H9 (cell line): ENCODE measurements at regions not wholly inside any gene's neighbourhood (a gene's known extent, or its start where the extent isn't known, plus 50 kb on each side); places are given as distances from the start of the nearest gene placed in this dataset.

ENCODE experiments used
- DNase-seq: peaks from one replicate; pipeline ENCODE4 v3.0.0-alpha.2; 2017
- H2AFZ ChIP-seq: one replicate; pipeline ENCODE4 v1.6.1; 2013; ENCODE audit warnings: mild to moderate bottlenecking, low read length, control low read depth, moderate library complexity
- H2AK5ac ChIP-seq: 2 replicates; pipeline ENCODE4 v1.6.1; 2013; ENCODE audit warnings: low read length, control low read depth, mixed read lengths; ENCODE audit not compliant: insufficient read length
- H2BK120ac ChIP-seq: one replicate; pipeline ENCODE4 v1.6.1; 2013; ENCODE audit warnings: low read depth, mild to moderate bottlenecking, low read length, control low read depth, inconsistent platforms; ENCODE audit not compliant: poor library complexity, severe bottlenecking
- H2BK12ac ChIP-seq: 2 replicates; pipeline ENCODE4 v1.6.1; 2013; ENCODE audit warnings: low read length, control low read depth, mixed read lengths, low read depth; ENCODE audit not compliant: insufficient read length
- H2BK15ac ChIP-seq: 2 replicates; pipeline ENCODE4 v1.6.1; 2013; ENCODE audit warnings: low read depth, low read length, control low read depth
- H2BK20ac ChIP-seq: one replicate; pipeline ENCODE4 v1.6.1; 2013; ENCODE audit warnings: low read depth, mild to moderate bottlenecking, low read length, control low read depth, inconsistent platforms; ENCODE audit not compliant: poor library complexity, severe bottlenecking
- H2BK5ac ChIP-seq: 2 replicates; pipeline ENCODE4 v1.6.1; 2013; ENCODE audit warnings: low read length, control low read depth, mixed read lengths; ENCODE audit not compliant: insufficient read length
- H3K14ac ChIP-seq: 2 replicates; pipeline ENCODE4 v1.6.1; 2013; ENCODE audit warnings: low read length, control low read depth; ENCODE audit not compliant: insufficient read depth
- H3K18ac ChIP-seq: 2 replicates; pipeline ENCODE4 v1.6.1; 2013; ENCODE audit warnings: low read depth, mild to moderate bottlenecking, mixed read lengths, low read length, control low read depth; ENCODE audit not compliant: insufficient read length
- H3K23ac ChIP-seq: 2 replicates; pipeline ENCODE4 v1.6.1; 2013; ENCODE audit warnings: low read length, control low read depth, mixed read lengths, low read depth; ENCODE audit not compliant: insufficient read length
- H3K23me2 ChIP-seq: 2 replicates; pipeline ENCODE4 v1.6.1; 2013; ENCODE audit warnings: low read depth, mild to moderate bottlenecking, mixed read lengths, low read length, control low read depth; ENCODE audit not compliant: insufficient read length, poor library complexity, severe bottlenecking
- H3K27ac ChIP-seq: 2 replicates; pipeline ENCODE4 v1.5.1; 2013; ENCODE audit warnings: low read length, control low read depth, mixed read lengths, low read depth; ENCODE audit not compliant: insufficient read length
- H3K27me3 ChIP-seq: 2 replicates; pipeline ENCODE4 v1.6.1; 2013; ENCODE audit warnings: low read length, control low read depth, inconsistent platforms; ENCODE audit not compliant: insufficient read depth
- H3K4ac ChIP-seq: 2 replicates; pipeline ENCODE4 v1.6.1; 2013; ENCODE audit warnings: low read depth, mild to moderate bottlenecking, control low read depth, inconsistent platforms, low read length, moderate library complexity
- H3K4me1 ChIP-seq: 2 replicates; pipeline ENCODE4 v1.6.1; 2013; ENCODE audit warnings: low read length, control low read depth, inconsistent platforms; ENCODE audit not compliant: insufficient read depth
- H3K4me2 ChIP-seq: 2 replicates; pipeline ENCODE4 v1.6.1; 2013; ENCODE audit warnings: low read length, control low read depth, mixed read lengths; ENCODE audit not compliant: insufficient read length, insufficient read depth
- H3K56ac ChIP-seq: 2 replicates; pipeline ENCODE4 v1.6.1; 2013; ENCODE audit warnings: low read depth, mild to moderate bottlenecking, mixed read lengths, low read length, control low read depth; ENCODE audit not compliant: insufficient read length
- H3K79me1 ChIP-seq: 2 replicates; pipeline ENCODE4 v1.6.1; 2013; ENCODE audit warnings: low read depth, mild to moderate bottlenecking, moderate library complexity, low read length, control low read depth, inconsistent platforms; ENCODE audit not compliant: insufficient read depth, poor library complexity, severe bottlenecking
- H3K79me2 ChIP-seq: 2 replicates; pipeline ENCODE4 v1.6.1; 2013; ENCODE audit warnings: low read length, control low read depth, inconsistent platforms; ENCODE audit not compliant: insufficient read depth
- H3K9ac ChIP-seq: 2 replicates; pipeline ENCODE4 v1.6.1; 2013; ENCODE audit warnings: low read length, control low read depth, mixed read lengths; ENCODE audit not compliant: insufficient read length; ENCODE audit errors: extremely low read depth
- H3K9me3 ChIP-seq: one replicate; pipeline ENCODE4 v1.6.1; 2013; ENCODE audit warnings: low read depth, low read length, inconsistent platforms; ENCODE audit not compliant: control insufficient read depth
- H3T11ph ChIP-seq: one replicate; pipeline ENCODE4 v1.6.1; 2013; ENCODE audit warnings: mild to moderate bottlenecking, low read length, control low read depth, inconsistent platforms
- H4K20me1 ChIP-seq: one replicate; pipeline ENCODE4 v1.6.1; 2013; ENCODE audit not compliant: control insufficient read depth, insufficient read length, insufficient read depth
- H4K5ac ChIP-seq: 2 replicates; pipeline ENCODE4 v1.6.1; 2013; ENCODE audit warnings: low read depth, mild to moderate bottlenecking, mixed read lengths, low read length, control low read depth; ENCODE audit not compliant: insufficient read length
- H4K8ac ChIP-seq: replicated peaks from 2 replicates; pipeline ENCODE4 v1.6.1; 2013; ENCODE audit warnings: low read length, control low read depth, mixed read lengths, low read depth; ENCODE audit not compliant: insufficient read length
- H4K91ac ChIP-seq: 2 replicates; pipeline ENCODE4 v1.6.1; 2013; ENCODE audit warnings: low read depth, mild to moderate bottlenecking, moderate library complexity, mixed read lengths, low read length, control low read depth; ENCODE audit not compliant: insufficient read length
- H3K27ac Mint-ChIP-seq, 3 experiments: 2 replicates in 2 of 3; 3 replicates in 1 of 3; pipeline ENCODE4 v1.8.0; 2020 to 2021; ENCODE audit warnings: mixed read lengths in 3 of 3, mild to moderate bottlenecking in 1 of 3, moderate library complexity in 1 of 3
- H3K27me3 Mint-ChIP-seq: 2 replicates; pipeline ENCODE4 v1.8.0; 2021; ENCODE audit warnings: low read depth, mild to moderate bottlenecking, moderate library complexity, mixed read lengths
- H3K36me3 Mint-ChIP-seq, 3 experiments: 2 replicates in 2 of 3; 3 replicates in 1 of 3; pipeline ENCODE4 v1.8.0; 2020 to 2021; ENCODE audit warnings: low read depth in 3 of 3, mixed read lengths in 3 of 3; ENCODE audit not compliant: insufficient read depth in 1 of 3
- H3K4me1 Mint-ChIP-seq, 2 experiments: 2 replicates each; pipeline ENCODE4 v1.8.0; 2020; ENCODE audit warnings: mixed read lengths in 2 of 2
- H3K4me3 Mint-ChIP-seq, 2 experiments: 2 replicates in 1 of 2; 3 replicates in 1 of 2; pipeline ENCODE4 v1.8.0; 2020 to 2021; ENCODE audit warnings: mild to moderate bottlenecking in 2 of 2, mixed read lengths in 2 of 2, moderate library complexity in 1 of 2
- H3K9me3 Mint-ChIP-seq, 2 experiments: 2 replicates in 1 of 2; 3 replicates in 1 of 2; pipeline ENCODE4 v1.8.0; 2020; ENCODE audit warnings: mild to moderate bottlenecking in 2 of 2, mixed read lengths in 2 of 2, moderate library complexity in 1 of 2
- WGBS: extraction: QIAGEN DNeasy Blood & Tissue Kit; methylation state at CpG from one replicate; pipeline ENCODE4 v1.1.7; 2013; ENCODE audit warnings: missing lambda C conversion rate, low lambda C conversion rate, mixed read lengths; ENCODE audit not compliant: insufficient read length; ENCODE audit errors: extremely low coverage; 5-methylcytosine and 5-hydroxymethylcytosine counted together
- TF ChIP-seq, protein P1 (sequence below): fragments of 200-600 bp; sonication (generic); conservative IDR thresholded peaks from 3 replicates; pipeline ENCODE4 v1.8.0; 2021; ENCODE audit warnings: antibody characterized with exemption, mild to moderate bottlenecking

DNA sequence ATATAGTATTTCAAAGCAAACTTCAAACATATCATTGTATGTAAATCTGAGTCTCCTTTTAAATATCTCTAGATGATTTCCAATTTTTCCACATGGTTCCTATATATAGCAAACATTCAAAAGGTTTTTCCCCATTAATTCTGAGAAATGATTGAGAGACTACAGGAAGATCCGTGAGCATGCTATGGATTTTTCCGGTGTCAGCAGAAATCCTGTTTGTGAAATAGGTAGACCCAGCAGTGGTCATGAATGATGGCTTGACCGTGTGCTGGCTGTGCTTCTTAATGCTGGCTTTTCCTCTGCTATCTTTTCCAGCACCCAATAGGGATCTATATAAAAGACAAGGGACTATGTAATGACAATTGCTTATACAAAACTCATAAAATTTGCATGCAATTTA, 485.3 kb downstream of the PSAT1 start:
- Histone ChIP-seq H3T11ph (no peak overlapping the region), H2BK120ac (no peak overlapping the region), H4K8ac (no peak overlapping the region), H4K91ac (no peak overlapping the region), H3K9me3 (no peaks in the 10 kb centered on the region), H3K4ac (no peak overlapping the region), H2BK20ac (no peak overlapping the region), H3K14ac (no peak overlapping the region), H3K4me2 (no peak overlapping the region), H2BK5ac (no peak overlapping the region), H3K79me1 (no peaks in the 10 kb centered on the region), H3K56ac (no peak overlapping the region), H2AK5ac (no peak overlapping the region), H3K4me1 (peaks cover 5% of the 10 kb centered on the region), H4K20me1 (no peaks in the 10 kb centered on the region), H3K23ac (no peak overlapping the region), H2AFZ (no peak overlapping the region), H2BK12ac (no peak overlapping the region), H3K18ac (no peak overlapping the region), H3K79me2 (no peaks in the 10 kb centered on the region), H2BK15ac (no peak overlapping the region), H3K23me2 (no peaks in the 10 kb centered on the region), H4K5ac (no peak overlapping the region), H3K27me3 (no peaks in the 10 kb centered on the region), H3K27ac (no peak overlapping the region), H3K9ac (no peak overlapping the region)
- H3K9me3 Mint-ChIP-seq = no peaks in the 10 kb centered on the region
- TF ChIP-seq, protein P1, sequence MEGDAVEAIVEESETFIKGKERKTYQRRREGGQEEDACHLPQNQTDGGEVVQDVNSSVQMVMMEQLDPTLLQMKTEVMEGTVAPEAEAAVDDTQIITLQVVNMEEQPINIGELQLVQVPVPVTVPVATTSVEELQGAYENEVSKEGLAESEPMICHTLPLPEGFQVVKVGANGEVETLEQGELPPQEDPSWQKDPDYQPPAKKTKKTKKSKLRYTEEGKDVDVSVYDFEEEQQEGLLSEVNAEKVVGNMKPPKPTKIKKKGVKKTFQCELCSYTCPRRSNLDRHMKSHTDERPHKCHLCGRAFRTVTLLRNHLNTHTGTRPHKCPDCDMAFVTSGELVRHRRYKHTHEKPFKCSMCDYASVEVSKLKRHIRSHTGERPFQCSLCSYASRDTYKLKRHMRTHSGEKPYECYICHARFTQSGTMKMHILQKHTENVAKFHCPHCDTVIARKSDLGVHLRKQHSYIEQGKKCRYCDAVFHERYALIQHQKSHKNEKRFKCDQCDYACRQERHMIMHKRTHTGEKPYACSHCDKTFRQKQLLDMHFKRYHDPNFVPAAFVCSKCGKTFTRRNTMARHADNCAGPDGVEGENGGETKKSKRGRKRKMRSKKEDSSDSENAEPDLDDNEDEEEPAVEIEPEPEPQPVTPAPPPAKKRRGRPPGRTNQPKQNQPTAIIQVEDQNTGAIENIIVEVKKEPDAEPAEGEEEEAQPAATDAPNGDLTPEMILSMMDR = no peak
- DNase-seq = no peak
- no peak overlapping the region for H3K27ac Mint-ChIP-seq
- H3K36me3 Mint-ChIP-seq = no peaks in the 10 kb centered on the region
- no CpG with 5 or more reads among the region's 3 CpGs for WGBS
- H3K4me1 Mint-ChIP-seq = peaks cover 13 to 21% of the 10 kb centered on the region in 2 experiments
- H3K4me3 Mint-ChIP-seq = no peak overlapping the region
- no peaks in the 10 kb centered on the region; the same call in 1 of the 2 replicates for H3K27me3 Mint-ChIP-seq
